ENCODE measurements at regions not wholly inside any gene's neighbourhood (a gene's known extent, or its start where the extent isn't known, plus 50 kb on each side); places are given as distances from the start of the nearest gene placed in this dataset.

DNA sequence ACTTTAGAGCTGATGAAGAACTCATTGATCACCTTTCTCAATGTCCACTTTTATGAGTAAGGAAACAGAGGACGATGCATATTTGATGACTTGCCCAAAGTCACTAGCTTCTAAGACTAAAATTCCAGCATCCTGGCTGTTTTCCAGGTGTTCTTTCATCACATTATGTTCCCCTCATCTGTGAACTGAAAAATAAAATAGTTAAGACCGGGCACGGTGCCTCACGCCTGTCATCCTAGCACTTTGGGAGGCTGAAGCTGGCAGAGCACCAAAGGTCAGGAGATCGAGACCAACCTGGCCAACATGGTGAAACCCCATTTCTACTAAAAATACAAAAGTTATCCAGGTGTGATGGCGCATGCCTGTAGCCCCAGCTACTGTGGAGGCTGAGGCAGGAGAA, 297.5 kb downstream of the DUSP10 start:
- DNase-seq (ENCODE audit: low read depth), result no peak
- TF ChIP-seq, protein P1, sequence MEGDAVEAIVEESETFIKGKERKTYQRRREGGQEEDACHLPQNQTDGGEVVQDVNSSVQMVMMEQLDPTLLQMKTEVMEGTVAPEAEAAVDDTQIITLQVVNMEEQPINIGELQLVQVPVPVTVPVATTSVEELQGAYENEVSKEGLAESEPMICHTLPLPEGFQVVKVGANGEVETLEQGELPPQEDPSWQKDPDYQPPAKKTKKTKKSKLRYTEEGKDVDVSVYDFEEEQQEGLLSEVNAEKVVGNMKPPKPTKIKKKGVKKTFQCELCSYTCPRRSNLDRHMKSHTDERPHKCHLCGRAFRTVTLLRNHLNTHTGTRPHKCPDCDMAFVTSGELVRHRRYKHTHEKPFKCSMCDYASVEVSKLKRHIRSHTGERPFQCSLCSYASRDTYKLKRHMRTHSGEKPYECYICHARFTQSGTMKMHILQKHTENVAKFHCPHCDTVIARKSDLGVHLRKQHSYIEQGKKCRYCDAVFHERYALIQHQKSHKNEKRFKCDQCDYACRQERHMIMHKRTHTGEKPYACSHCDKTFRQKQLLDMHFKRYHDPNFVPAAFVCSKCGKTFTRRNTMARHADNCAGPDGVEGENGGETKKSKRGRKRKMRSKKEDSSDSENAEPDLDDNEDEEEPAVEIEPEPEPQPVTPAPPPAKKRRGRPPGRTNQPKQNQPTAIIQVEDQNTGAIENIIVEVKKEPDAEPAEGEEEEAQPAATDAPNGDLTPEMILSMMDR (IDR thresholded peaks at IDR 0.05; ENCODE audit: low read depth, low read length, missing control alignments), result no peak

DNA sequence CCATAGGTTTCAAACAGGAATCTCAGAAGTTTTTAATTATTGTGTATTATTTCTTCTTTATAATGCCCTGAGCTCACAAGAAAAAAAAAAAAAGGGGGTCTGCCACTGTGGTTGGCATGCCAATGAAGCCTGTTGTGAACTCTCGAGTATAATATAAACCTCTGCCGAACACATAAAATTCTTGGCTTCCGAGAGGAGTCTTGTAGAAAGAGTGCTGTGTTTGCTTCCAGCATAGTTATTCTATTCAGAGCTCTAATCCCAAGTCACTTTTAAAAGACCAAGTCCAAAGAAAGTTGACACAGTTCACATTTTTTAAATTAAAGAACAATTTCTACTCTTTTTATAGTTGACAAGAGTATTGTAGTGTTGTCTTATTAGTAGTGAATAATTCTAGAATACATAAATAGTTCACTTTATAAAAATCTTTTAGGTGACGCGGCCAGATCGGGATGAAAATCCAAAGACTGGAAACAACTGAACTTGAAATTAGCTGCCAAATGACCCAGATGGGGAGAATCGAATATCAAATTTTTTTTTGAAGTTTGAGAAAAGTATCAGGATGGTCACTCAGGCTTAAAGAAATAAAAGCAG, 293.2 kb downstream of the DUSP10 start:
- no peak for DNase-seq (ENCODE audit: low read depth)
- no peak overlapping the region for H3K4me3 ChIP-seq (ENCODE audit: low read depth, low read length)
- TF ChIP-seq, protein P1 (IDR thresholded peaks at IDR 0.05; ENCODE audit: low read depth, low read length, missing control alignments), result no peak

More for the DNA sequence above, 297.5 kb downstream of the DUSP10 start:
- H3K4me3 ChIP-seq (ENCODE audit: low read depth, low read length), result no peak overlapping the region

DNA sequence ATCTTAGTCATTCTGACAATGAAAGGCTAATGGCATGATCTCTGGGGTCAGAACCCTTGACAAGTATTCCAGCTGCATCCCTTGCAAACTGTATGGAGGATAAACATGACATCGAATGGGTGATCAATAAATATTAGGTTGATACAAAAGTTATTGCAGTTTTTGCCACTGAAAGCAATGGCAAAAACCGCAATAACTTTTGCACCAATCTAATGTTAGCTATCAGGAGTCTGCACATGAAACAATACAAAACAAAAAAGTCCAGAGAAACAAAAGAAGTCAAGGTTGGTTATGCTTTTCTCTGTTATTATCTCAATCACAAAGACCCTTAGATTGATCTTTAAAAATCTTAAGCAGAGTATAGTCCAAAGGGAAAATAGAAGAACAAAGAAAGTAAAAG, 292.7 kb downstream of the DUSP10 start:
- no peak overlapping the region for H3K4me3 ChIP-seq (ENCODE audit: low read depth, low read length)
- TF ChIP-seq, protein P1 (IDR thresholded peaks at IDR 0.05; ENCODE audit: low read depth, low read length, missing control alignments), result no peak
- no peak for DNase-seq (ENCODE audit: low read depth)

DNA sequence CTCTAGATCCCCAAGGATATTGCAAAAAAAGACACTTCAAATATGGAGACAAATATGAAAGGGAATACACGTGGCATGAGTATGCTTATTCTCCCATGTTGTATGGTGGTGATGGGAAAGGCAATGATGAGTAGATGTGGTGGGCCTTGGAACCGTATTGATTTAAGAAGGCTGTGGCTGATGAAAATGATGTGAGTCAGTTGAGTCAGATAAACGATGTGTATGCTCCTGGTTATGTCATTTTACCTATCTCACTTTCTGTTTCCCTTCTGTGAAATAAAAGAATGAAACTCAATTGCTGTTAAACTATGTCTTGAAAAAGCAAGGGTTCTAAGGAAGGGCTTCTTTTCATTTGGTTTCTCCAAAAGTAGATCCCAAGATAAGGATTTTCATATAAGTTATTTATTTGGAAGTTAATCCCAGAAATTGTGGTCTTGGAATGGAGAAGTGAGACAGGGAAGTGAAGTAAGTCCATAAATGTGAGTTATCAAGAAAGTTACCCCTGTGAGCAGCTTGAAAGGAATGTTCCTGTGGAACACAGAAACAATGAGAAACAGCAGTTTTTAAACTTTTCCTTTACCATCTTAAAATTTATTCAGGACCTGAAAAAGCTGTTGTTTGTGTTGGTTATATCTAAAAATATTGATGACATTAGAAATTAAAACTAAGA, 292.0 kb downstream of the DUSP10 start:
- DNase-seq (ENCODE audit: low read depth), result no peak
- H3K4me3 ChIP-seq (ENCODE audit: low read depth, low read length), result no peak overlapping the region
- TF ChIP-seq, protein P1 (IDR thresholded peaks at IDR 0.05; ENCODE audit: low read depth, low read length, missing control alignments), result no peak

DNA sequence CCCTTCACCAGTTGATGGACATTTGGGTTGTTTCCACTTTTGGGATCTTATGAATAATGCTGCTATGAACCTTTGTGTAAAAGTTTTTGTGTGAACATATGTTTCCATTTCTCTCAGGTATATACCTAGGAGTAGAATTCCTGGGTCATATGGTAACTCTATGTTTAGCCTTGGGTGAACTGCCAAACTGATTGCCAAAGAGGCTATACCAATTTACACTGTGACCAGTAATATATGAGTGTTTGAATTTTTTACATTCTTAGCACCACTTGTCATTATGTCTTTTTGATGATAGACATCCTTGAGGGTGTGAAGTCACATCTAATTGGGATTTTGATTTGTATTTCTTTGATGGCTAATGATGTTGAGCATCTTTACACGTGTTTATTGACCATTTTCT, 290.1 kb downstream of the DUSP10 start:
- no peak for DNase-seq (ENCODE audit: low read depth)
- no peak overlapping the region for H3K4me3 ChIP-seq (ENCODE audit: low read depth, low read length)
- TF ChIP-seq, protein P1 (IDR thresholded peaks at IDR 0.05; ENCODE audit: low read depth, low read length, missing control alignments), result no peak

DNA sequence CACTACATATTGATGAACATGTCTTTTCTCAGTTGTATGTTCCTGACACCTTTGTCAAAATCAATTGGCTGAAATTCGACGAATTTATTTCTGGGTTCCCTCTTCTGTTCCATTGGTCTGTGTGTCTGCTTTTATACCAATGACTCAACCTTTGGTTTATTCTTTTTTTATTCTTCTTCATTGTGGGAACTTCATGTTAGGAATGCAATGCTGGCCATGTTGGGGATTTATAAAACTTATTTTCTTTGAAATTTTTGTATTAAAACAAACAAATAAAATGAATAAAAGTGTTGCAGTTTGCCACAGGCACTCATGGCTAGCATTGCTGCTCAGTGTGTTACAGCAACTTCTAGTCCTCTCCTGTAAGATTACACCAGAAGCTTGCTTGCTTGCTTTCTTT, 287.8 kb downstream of the DUSP10 start:
- DNase-seq (ENCODE audit: low read depth), result no peak
- TF ChIP-seq, protein P1 (IDR thresholded peaks at IDR 0.05; ENCODE audit: low read depth, low read length, missing control alignments), result no peak

DNA sequence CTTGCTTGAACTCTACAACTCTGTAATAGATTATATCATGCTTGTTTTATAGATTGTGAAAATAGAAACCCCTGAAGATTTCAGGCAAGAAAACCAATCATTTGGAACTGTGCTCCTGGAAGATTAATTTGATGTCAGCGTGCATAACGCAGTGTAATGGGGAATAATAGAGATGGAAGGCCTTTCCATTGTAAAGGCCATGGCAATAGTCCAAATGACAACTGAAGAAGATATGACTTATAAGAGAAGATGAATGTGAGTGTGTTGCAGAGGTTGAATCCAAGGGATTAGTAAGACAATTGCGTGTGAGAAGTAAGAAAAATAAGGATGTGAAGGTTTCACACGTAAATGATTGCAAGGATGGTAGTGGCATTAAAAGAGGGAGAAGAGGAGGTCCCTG, 285.0 kb downstream of the DUSP10 start:
- no peak for DNase-seq (ENCODE audit: low read depth)
- H3K4me3 ChIP-seq (ENCODE audit: low read depth, low read length), result no peak overlapping the region
- TF ChIP-seq, protein P1 (IDR thresholded peaks at IDR 0.05; ENCODE audit: low read depth, low read length, missing control alignments), result no peak

More for the DNA sequence above, 287.8 kb downstream of the DUSP10 start:
- no peak overlapping the region for H3K4me3 ChIP-seq (ENCODE audit: low read depth, low read length)
